Right lobe of liver (tissue), 4 donors: ENCODE measurements at regions not wholly inside any gene's neighbourhood (a gene's known extent, or its start where the extent isn't known, plus 50 kb on each side); places are given as distances from the start of the nearest gene placed in this dataset.

Experiments
- CTCF ChIP-seq, 4 donors: fragments of 200-600 bp in 3 of 4; fragments of 450-650 bp in 1 of 4; IDR thresholded peaks; one replicate each; pipeline versions ENCODE4 v1.5.1 to v1.8.0; 2016 to 2022; ENCODE audit warnings: antibody characterized with exemption in 4 of 4, mild to moderate bottlenecking in 2 of 4
- POLR2A ChIP-seq: fragments of 450-650 bp; IDR thresholded peaks from one replicate; pipeline ENCODE4 v1.6.1; 2017; ENCODE audit warnings: antibody characterized with exemption, mild to moderate bottlenecking
- donor health status: DM: no; HTN: no; CAD: no.
- donor health status: DM: no; HTN: no; CAD: no.
- donor health status: DM: no; HTN: yes; CAD: no.

DNA sequence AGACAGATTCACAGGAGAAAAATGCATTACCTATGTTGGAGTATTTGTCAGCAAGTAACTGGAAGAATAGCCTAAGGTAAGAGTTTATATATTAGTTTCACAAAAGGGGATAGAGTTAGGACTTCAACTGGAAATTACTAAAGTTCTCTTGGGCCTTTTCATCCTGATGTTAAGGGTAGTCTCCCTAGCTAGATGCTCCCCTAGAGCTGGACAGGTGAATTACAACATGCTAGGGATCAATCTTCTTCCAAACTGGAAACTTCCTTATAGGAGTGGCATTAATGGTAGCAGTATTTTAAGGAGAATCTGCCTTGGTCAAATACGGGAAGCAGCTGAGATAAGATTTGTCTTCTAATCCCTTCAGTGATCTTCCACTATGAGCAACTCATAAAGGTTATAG is 632.8 kb upstream of the RAG2 start:
- TF ChIP-seq CTCF (IDR thresholded peaks at IDR 0.05) (peak in 1 of 4 donors; percentile 10), POLR2A (no peak)
